OCI-LY3 (cell line): ENCODE measurements at regions not wholly inside any gene's neighbourhood (a gene's known extent, or its start where the extent isn't known, plus 50 kb on each side); places are given as distances from the start of the nearest gene placed in this dataset.

Experiments
- H2AFZ ChIP-seq: fragments of 200-600, 300-600 bp; shearing (Covaris generic); 2 replicates; pipeline ENCODE4 v1.6.0; 2014; ENCODE audit warnings: antibody characterized with exemption, low read depth, low read length
- H3K27ac ChIP-seq: fragments of 200-600, 300-600 bp; sonication (generic); 2 replicates; pipeline ENCODE4 v1.5.1; 2014; ENCODE audit warnings: mild to moderate bottlenecking, low read length, moderate library complexity, mixed read lengths
- H3K27me3 ChIP-seq: fragments of 200-600, 300-600 bp; sonication (generic); 2 replicates; pipeline ENCODE4 v1.6.1; 2014; ENCODE audit warnings: low read depth, low read length, mixed read lengths
- H3K36me3 ChIP-seq: fragments of 200-600, 300-600 bp; sonication (generic); replicated peaks from 2 replicates; pipeline ENCODE3; 2014; ENCODE audit warnings: low read depth, low read length, mixed read lengths
- H3K4me1 ChIP-seq: fragments of 300-600, 200-600 bp; sonication (generic); 2 replicates; pipeline ENCODE4 v1.6.1; 2014; ENCODE audit warnings: low read length, mixed read lengths
- H3K4me2 ChIP-seq: fragments of 200-600, 300-600 bp; sonication (generic); 2 replicates; pipeline ENCODE4 v1.6.1; 2014; ENCODE audit warnings: low read length, mixed read lengths
- H3K4me3 ChIP-seq: fragments of 300-600, 200-600 bp; sonication (generic); 2 replicates; pipeline ENCODE4 v1.5.1; 2014; ENCODE audit warnings: antibody characterized with exemption, mild to moderate bottlenecking, low read length, moderate library complexity
- H3K79me2 ChIP-seq: fragments of 300-600, 200-600 bp; shearing (Covaris generic); 2 replicates; pipeline ENCODE4 v1.6.1; 2014; ENCODE audit warnings: mild to moderate bottlenecking, low read length, mixed read lengths
- H3K9ac ChIP-seq: fragments of 300-600, 200-600 bp; shearing (Covaris generic); 2 replicates; pipeline ENCODE4 v1.6.0; 2014; ENCODE audit warnings: mild to moderate bottlenecking, low read length, moderate library complexity
- H3K9me3 ChIP-seq: fragments of 200-600, 300-600 bp; shearing (Covaris generic); 2 replicates; pipeline ENCODE4 v1.6.1; 2014; ENCODE audit warnings: low read length, mixed read lengths; ENCODE audit not compliant: insufficient read depth
- H4K20me1 ChIP-seq: fragments of 200-600, 300-600 bp; sonication (generic); 2 replicates; pipeline ENCODE4 v1.6.1; 2016; ENCODE audit warnings: low read length, mixed read lengths; ENCODE audit not compliant: insufficient read depth
- CTCF ChIP-seq: fragments of 200-600, 300-600 bp; sonication (generic); IDR thresholded peaks from 2 replicates; pipeline ENCODE4 v1.5.1; 2014; ENCODE audit warnings: antibody characterized with exemption, low read length, low read depth
- EZH2phosphoT487 ChIP-seq: fragments of 200-600 bp; shearing (Covaris generic); IDR thresholded peaks from 2 replicates; pipeline ENCODE4 v1.6.1; 2018; ENCODE audit warnings: antibody characterized with exemption, mixed run types, low read depth

DNA sequence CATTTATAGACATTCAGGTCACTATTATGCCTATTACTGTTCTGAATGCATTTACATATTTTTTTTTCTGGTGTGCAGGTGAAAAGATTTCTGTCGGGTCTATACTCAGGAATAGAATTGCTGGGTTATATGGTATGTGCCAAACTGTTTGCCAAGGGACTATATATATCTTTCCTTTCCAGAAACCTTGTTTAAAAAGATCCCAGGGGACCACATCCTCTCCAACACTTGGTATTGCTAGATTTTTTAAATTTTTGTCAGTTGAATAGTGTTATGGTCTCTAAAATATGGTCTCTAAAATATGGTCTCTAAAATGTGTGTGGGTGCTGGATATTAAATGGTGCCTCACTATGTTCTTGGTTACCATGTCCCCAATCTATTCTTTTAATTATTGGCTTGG lies 131.3 kb downstream of the INSIG2 start:
- Histone ChIP-seq H3K36me3 (no peaks in the 10 kb centered on the region), H3K4me3 (no peak overlapping the region), H3K4me1 (peaks cover 16% of the 10 kb centered on the region), H3K27me3 (peaks cover 11% of the 10 kb centered on the region; the same call in 1 of the 2 replicates), H3K9me3 (no peaks in the 10 kb centered on the region), H3K4me2 (no peak overlapping the region), H3K79me2 (no peaks in the 10 kb centered on the region), H2AFZ (no peak overlapping the region), H3K9ac (no peak overlapping the region), H3K27ac (no peak overlapping the region), H4K20me1 (no peaks in the 10 kb centered on the region)
- no peak for TF ChIP-seq EZH2phosphoT487
- TF ChIP-seq CTCF = no peak

GRCh38 chr2:118216224-118216623 lies 128.0 kb downstream of the INSIG2 start:
- H2AFZ ChIP-seq = no peak overlapping the region
- H3K27ac ChIP-seq = no peak overlapping the region
- no peak overlapping the region for H3K4me2 ChIP-seq
- H3K27me3 ChIP-seq = peaks cover 8% of the 10 kb centered on the region; the same call in 1 of the 2 replicates
- H3K4me1 ChIP-seq = no peaks in the 10 kb centered on the region
- H3K36me3 ChIP-seq = no peaks in the 10 kb centered on the region
- no peak overlapping the region for H3K9ac ChIP-seq
- TF ChIP-seq EZH2phosphoT487 (no peak), CTCF (no peak)
- no peak overlapping the region for H3K4me3 ChIP-seq
- H3K79me2 ChIP-seq = no peaks in the 10 kb centered on the region
- H3K9me3 ChIP-seq = no peaks in the 10 kb centered on the region
- H4K20me1 ChIP-seq = no peaks in the 10 kb centered on the region

GRCh38 chr2:118209727-118210126 lies 121.5 kb downstream of the INSIG2 start:
- H3K4me2 ChIP-seq = no peak overlapping the region
- H3K9ac ChIP-seq = no peak overlapping the region
- H4K20me1 ChIP-seq = no peaks in the 10 kb centered on the region
- no peaks in the 10 kb centered on the region for H3K36me3 ChIP-seq
- no peaks in the 10 kb centered on the region for H3K27me3 ChIP-seq
- H3K4me1 ChIP-seq = no peaks in the 10 kb centered on the region
- TF ChIP-seq EZH2phosphoT487 (no peak), CTCF (no peak)
- no peaks in the 10 kb centered on the region for H3K79me2 ChIP-seq
- H3K9me3 ChIP-seq = no peaks in the 10 kb centered on the region
- H3K27ac ChIP-seq = no peak overlapping the region
- no peak overlapping the region for H2AFZ ChIP-seq
- no peak overlapping the region for H3K4me3 ChIP-seq

- Histone ChIP-seq H3K36me3 (no peaks in the 10 kb centered on the region), H3K4me3 (no peak overlapping the region), H3K4me1 (no peaks in the 10 kb centered on the region), H2AFZ (no peak overlapping the region), H3K27ac (no peak overlapping the region), H3K9me3 (no peaks in the 10 kb centered on the region), H3K4me2 (no peak overlapping the region), H4K20me1 (no peaks in the 10 kb centered on the region), H3K27me3 (no peaks in the 10 kb centered on the region), H3K79me2 (no peaks in the 10 kb centered on the region), H3K9ac (no peak overlapping the region)
- no peak for TF ChIP-seq CTCF
- TF ChIP-seq EZH2phosphoT487 = no peak
These were observed 119.6 kb downstream of the INSIG2 start for GRCh38 chr2:118207889-118208288.
